ENCODE measurements at regions not wholly inside any gene's neighbourhood (a gene's known extent, or its start where the extent isn't known, plus 50 kb on each side); places are given as distances from the start of the nearest gene placed in this dataset.

GRCh38 chr6:71645299-71645698 lies 241.1 kb upstream of the RIMS1 start:
- Mint-ChIP-seq H3K4me3 (no peak overlapping the region), H3K27ac (ENCODE audit: unreplicated experiment) (no peak overlapping the region), H3K36me3 (ENCODE audit: low read depth) (no peaks in the 10 kb centered on the region), H3K4me1 (no peaks in the 10 kb centered on the region), H3K27me3 (ENCODE audit: low read depth) (no peaks in the 10 kb centered on the region), H3K9me3 (peaks cover 4% of the 10 kb centered on the region)
- DNase-seq (ENCODE audit: low read depth, low spot score), result no peak
- no peak for TF ChIP-seq CTCF (conservative IDR thresholded peaks at IDR 0.05)

- no peak for DNase-seq (ENCODE audit: low read depth, low spot score)
- Mint-ChIP-seq H3K27ac (ENCODE audit: unreplicated experiment) (no peak overlapping the region), H3K4me3 (no peak overlapping the region), H3K4me1 (no peaks in the 10 kb centered on the region), H3K36me3 (ENCODE audit: low read depth) (no peaks in the 10 kb centered on the region), H3K9me3 (peaks cover 4% of the 10 kb centered on the region), H3K27me3 (ENCODE audit: low read depth) (no peaks in the 10 kb centered on the region)
- TF ChIP-seq CTCF (conservative IDR thresholded peaks at IDR 0.05), result no peak
These were observed 236.4 kb upstream of the RIMS1 start for GRCh38 chr6:71649915-71650314.

- Mint-ChIP-seq H3K27me3 (ENCODE audit: low read depth) (no peaks in the 10 kb centered on the region), H3K4me3 (no peak overlapping the region), H3K36me3 (ENCODE audit: low read depth) (no peaks in the 10 kb centered on the region), H3K27ac (ENCODE audit: unreplicated experiment) (no peak overlapping the region), H3K4me1 (no peaks in the 10 kb centered on the region), H3K9me3 (peaks cover 4% of the 10 kb centered on the region)
- DNase-seq (ENCODE audit: low read depth, low spot score), result no peak
- TF ChIP-seq CTCF (conservative IDR thresholded peaks at IDR 0.05), result no peak
These were observed 234.7 kb upstream of the RIMS1 start for GRCh38 chr6:71651636-71652035.

- no peaks in the 10 kb centered on the region for H3K9me3 Mint-ChIP-seq
- TF ChIP-seq CTCF (conservative IDR thresholded peaks at IDR 0.05), result no peak
- DNase-seq (ENCODE audit: low read depth, low spot score), result no peak
- no peak overlapping the region for H3K27ac Mint-ChIP-seq (ENCODE audit: unreplicated experiment)
- no peaks in the 10 kb centered on the region for H3K27me3 Mint-ChIP-seq (ENCODE audit: low read depth)
- no peaks in the 10 kb centered on the region for H3K36me3 Mint-ChIP-seq (ENCODE audit: low read depth)
- no peak overlapping the region for H3K4me3 Mint-ChIP-seq
- H3K4me1 Mint-ChIP-seq, result no peaks in the 10 kb centered on the region
These were observed 230.2 kb upstream of the RIMS1 start for GRCh38 chr6:71656121-71656520.

GRCh38 chr6:71665931-71666330 lies 220.4 kb upstream of the RIMS1 start:
- Mint-ChIP-seq H3K36me3 (ENCODE audit: low read depth) (no peaks in the 10 kb centered on the region), H3K4me3 (no peak overlapping the region), H3K4me1 (no peaks in the 10 kb centered on the region), H3K27ac (ENCODE audit: unreplicated experiment) (no peak overlapping the region), H3K9me3 (no peaks in the 10 kb centered on the region), H3K27me3 (ENCODE audit: low read depth) (no peaks in the 10 kb centered on the region)
- no peak for DNase-seq (ENCODE audit: low read depth, low spot score)
- TF ChIP-seq CTCF (conservative IDR thresholded peaks at IDR 0.05), result no peak

- no peak overlapping the region for H3K27ac Mint-ChIP-seq (ENCODE audit: unreplicated experiment)
- TF ChIP-seq CTCF (conservative IDR thresholded peaks at IDR 0.05), result no peak
- no peak for DNase-seq (ENCODE audit: low read depth, low spot score)
- no peaks in the 10 kb centered on the region for H3K36me3 Mint-ChIP-seq (ENCODE audit: low read depth)
- H3K4me1 Mint-ChIP-seq, result no peaks in the 10 kb centered on the region
- H3K4me3 Mint-ChIP-seq, result no peak overlapping the region
- H3K9me3 Mint-ChIP-seq, result no peaks in the 10 kb centered on the region
- H3K27me3 Mint-ChIP-seq (ENCODE audit: low read depth), result no peaks in the 10 kb centered on the region
These were observed 213.5 kb upstream of the RIMS1 start for GRCh38 chr6:71672876-71673275.

Data from neural crest cell (in vitro differentiated cells).